HL-60 (cell line): ENCODE measurements at regions not wholly inside any gene's neighbourhood (a gene's known extent, or its start where the extent isn't known, plus 50 kb on each side); places are given as distances from the start of the nearest gene placed in this dataset.

Experiments
- POLR2AphosphoS5 ChIP-seq: IDR thresholded peaks from 2 replicates; pipeline ENCODE4 v1.6.1; 2012; ENCODE audit warnings: low read depth
- REST ChIP-seq: IDR thresholded peaks from 2 replicates; pipeline ENCODE4 v1.6.1; 2012; ENCODE audit warnings: low read depth; ENCODE audit not compliant: insufficient replicate concordance
- SPI1 ChIP-seq: IDR thresholded peaks from 2 replicates; pipeline ENCODE4 v1.6.1; 2012; ENCODE audit warnings: low read depth, mild to moderate bottlenecking, borderline replicate concordance
- TF ChIP-seq, protein P1 (sequence below): IDR thresholded peaks from one replicate; pipeline ENCODE4 v1.5.1; 2011; ENCODE audit warnings: low read length, control low read depth, inconsistent platforms; ENCODE audit not compliant: insufficient read depth

- TF ChIP-seq, protein P1, sequence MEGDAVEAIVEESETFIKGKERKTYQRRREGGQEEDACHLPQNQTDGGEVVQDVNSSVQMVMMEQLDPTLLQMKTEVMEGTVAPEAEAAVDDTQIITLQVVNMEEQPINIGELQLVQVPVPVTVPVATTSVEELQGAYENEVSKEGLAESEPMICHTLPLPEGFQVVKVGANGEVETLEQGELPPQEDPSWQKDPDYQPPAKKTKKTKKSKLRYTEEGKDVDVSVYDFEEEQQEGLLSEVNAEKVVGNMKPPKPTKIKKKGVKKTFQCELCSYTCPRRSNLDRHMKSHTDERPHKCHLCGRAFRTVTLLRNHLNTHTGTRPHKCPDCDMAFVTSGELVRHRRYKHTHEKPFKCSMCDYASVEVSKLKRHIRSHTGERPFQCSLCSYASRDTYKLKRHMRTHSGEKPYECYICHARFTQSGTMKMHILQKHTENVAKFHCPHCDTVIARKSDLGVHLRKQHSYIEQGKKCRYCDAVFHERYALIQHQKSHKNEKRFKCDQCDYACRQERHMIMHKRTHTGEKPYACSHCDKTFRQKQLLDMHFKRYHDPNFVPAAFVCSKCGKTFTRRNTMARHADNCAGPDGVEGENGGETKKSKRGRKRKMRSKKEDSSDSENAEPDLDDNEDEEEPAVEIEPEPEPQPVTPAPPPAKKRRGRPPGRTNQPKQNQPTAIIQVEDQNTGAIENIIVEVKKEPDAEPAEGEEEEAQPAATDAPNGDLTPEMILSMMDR: no peak
- TF ChIP-seq REST: no peak
- TF ChIP-seq SPI1: no peak
- no peak for TF ChIP-seq POLR2AphosphoS5
These were observed 117.7 kb downstream of the TRMT11 start for GRCh38 chr6:126103993-126104392.
